Spinal cord (tissue), 9 donors: ENCODE measurements at regions not wholly inside any gene's neighbourhood (a gene's known extent, or its start where the extent isn't known, plus 50 kb on each side); places are given as distances from the start of the nearest gene placed in this dataset.
"Not testable (repeated sequence)": the region's sequence is repeated elsewhere in the genome, so short reads cannot be mapped to it uniquely, and the experiment has no call there.

Source experiments
- DNase-seq, 6 donors: peaks; one replicate each; pipeline versions ENCODE4 v3.0.0 to v3.0.0-alpha.2; 2013 to 2015; ENCODE audit warnings: low spot score in 6 of 6, low read depth in 4 of 6
- H3K27ac ChIP-seq: one replicate; pipeline ENCODE4 v1.5.1; 2013; ENCODE audit warnings: low read depth, low read length, control low read depth
- H3K27me3 ChIP-seq: one replicate; pipeline ENCODE4 v1.6.1; 2013; ENCODE audit warnings: low read length; ENCODE audit not compliant: control insufficient read depth, insufficient read depth
- H3K36me3 ChIP-seq: one replicate; pipeline ENCODE4 v1.6.1; 2013; ENCODE audit warnings: low read length; ENCODE audit not compliant: control insufficient read depth, insufficient read depth
- H3K4me1 ChIP-seq: one replicate; pipeline ENCODE4 v1.6.1; 2013; ENCODE audit warnings: low read length; ENCODE audit not compliant: control insufficient read depth, insufficient read depth
- H3K4me3 ChIP-seq: one replicate; pipeline ENCODE4 v1.5.1; 2013; ENCODE audit warnings: low read depth, low read length, control low read depth
- H3K9me3 ChIP-seq: one replicate; pipeline ENCODE4 v1.6.1; 2013; ENCODE audit warnings: low read length; ENCODE audit not compliant: control insufficient read depth, insufficient read depth
- WGBS: methylation state at CpG from one replicate; pipeline ENCODE4 v1.1.5; 2013; ENCODE audit warnings: missing lambda C conversion rate; ENCODE audit not compliant: insufficient coverage; 5-methylcytosine and 5-hydroxymethylcytosine counted together
- donor health status: healthy.

- not testable (repeated sequence) for H3K27ac ChIP-seq, DNase-seq, H3K4me1 ChIP-seq, H3K27me3 ChIP-seq, H3K36me3 ChIP-seq, H3K4me3 ChIP-seq, H3K9me3 ChIP-seq
- 58% methylated on average over 2 of the region's 5 CpGs for WGBS
These were observed 535.6 kb downstream of the KCNJ18 start for GRCh38 chr17:22227699-22228553.

GRCh38 chr17:22229821-22230220, 537.5 kb downstream of the KCNJ18 start:
- H3K4me3 ChIP-seq, H3K36me3 ChIP-seq, H3K9me3 ChIP-seq, H3K27me3 ChIP-seq, DNase-seq, H3K4me1 ChIP-seq, H3K27ac ChIP-seq: not testable (repeated sequence)
- 60% methylated on average over 1 of the region's 5 CpGs for WGBS

- H3K27ac ChIP-seq, result no peak overlapping the region
- H3K4me3 ChIP-seq, result no peak overlapping the region
- DNase-seq, result no peak
- H3K36me3 ChIP-seq, result no peaks in the 10 kb centered on the region
- no peaks in the 10 kb centered on the region for H3K9me3 ChIP-seq
- H3K27me3 ChIP-seq, result no peaks in the 10 kb centered on the region
- WGBS, result no CpG with 5 or more reads among the region's 1 CpG
- no peaks in the 10 kb centered on the region for H3K4me1 ChIP-seq
These were observed 541.1 kb downstream of the KCNJ18 start for GRCh38 chr17:22233382-22233781.

- H3K27ac ChIP-seq, result no peak overlapping the region
- no peak for DNase-seq
- H3K27me3 ChIP-seq, result no peaks in the 10 kb centered on the region
- whole genome bisulfite sequencing, result no CpG with 5 or more reads among the region's 1 CpG
- no peak overlapping the region for H3K4me3 ChIP-seq
- no peaks in the 10 kb centered on the region for H3K4me1 ChIP-seq
- peaks cover 3% of the 10 kb centered on the region for H3K9me3 ChIP-seq
- H3K36me3 ChIP-seq, result no peaks in the 10 kb centered on the region
These were observed 550.1 kb downstream of the KCNJ18 start for GRCh38 chr17:22242472-22242871.

DNA sequence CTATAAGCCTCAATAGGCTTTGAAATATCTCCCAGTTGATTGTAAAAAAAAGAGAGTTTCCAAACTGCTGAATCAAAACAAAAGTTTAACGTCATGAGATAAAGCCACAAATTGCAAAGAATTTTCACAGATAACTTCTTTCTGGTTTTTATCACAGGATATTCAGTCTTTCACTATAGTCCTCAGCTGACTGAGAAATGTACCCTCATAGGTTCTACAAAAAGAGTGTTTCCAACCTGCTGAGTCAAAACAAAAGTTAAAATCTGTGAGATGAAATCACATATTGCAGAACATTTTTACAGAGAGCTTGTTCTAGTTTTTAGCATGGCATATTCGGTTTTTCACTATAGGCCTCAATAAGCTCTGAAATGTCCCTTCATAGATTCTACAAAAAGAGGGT, 559.2 kb downstream of the KCNJ18 start:
- no peaks in the 10 kb centered on the region for H3K27me3 ChIP-seq
- H3K36me3 ChIP-seq, result no peaks in the 10 kb centered on the region

GRCh38 chr17:22253007-22253406, 560.7 kb downstream of the KCNJ18 start:
- WGBS, result 29% methylated on average over 1 of the region's 1 CpG
- Histone ChIP-seq H3K9me3 (no peaks in the 10 kb centered on the region), H3K27ac (no peak overlapping the region), H3K27me3 (no peaks in the 10 kb centered on the region), H3K4me1 (no peaks in the 10 kb centered on the region), H3K36me3 (no peaks in the 10 kb centered on the region), H3K4me3 (no peak overlapping the region)
- DNase-seq, result no peak

More for the DNA sequence above, 559.2 kb downstream of the KCNJ18 start:
- H3K4me1 ChIP-seq, result no peaks in the 10 kb centered on the region
- H3K27ac ChIP-seq, result no peak overlapping the region
- no peak overlapping the region for H3K4me3 ChIP-seq
- peaks cover 2% of the 10 kb centered on the region for H3K9me3 ChIP-seq
- WGBS, result no CpG with 5 or more reads among the region's 2 CpGs
- DNase-seq, result no peak

DNA sequence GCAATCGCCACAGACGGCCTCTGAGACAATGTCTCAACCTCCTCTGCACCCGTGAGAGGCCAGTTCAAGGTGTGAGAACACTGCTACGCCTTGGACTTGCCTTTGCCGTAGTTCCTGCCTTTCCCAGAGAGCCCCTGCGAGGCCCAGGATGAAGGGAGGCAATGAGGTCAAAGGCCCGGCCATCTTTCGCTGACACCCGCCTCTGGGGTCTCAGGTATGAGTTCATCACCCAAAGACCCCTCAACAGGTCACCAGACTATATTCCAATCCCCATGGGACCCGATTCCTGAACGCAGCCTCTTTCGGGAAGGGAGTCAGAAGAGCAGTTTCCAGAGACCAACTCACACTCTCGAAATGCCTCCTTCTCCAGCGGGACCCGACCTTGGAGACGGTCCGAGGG, 573.5 kb downstream of the KCNJ18 start:
- WGBS, result 75% methylated on average over 17 of the region's 17 CpGs
- H3K9me3 ChIP-seq, result peaks cover 7% of the 10 kb centered on the region
- no peaks in the 10 kb centered on the region for H3K27me3 ChIP-seq
- no peak for DNase-seq
- no peaks in the 10 kb centered on the region for H3K36me3 ChIP-seq
- H3K27ac ChIP-seq, result no peak overlapping the region
- H3K4me3 ChIP-seq, result no peak overlapping the region
- no peaks in the 10 kb centered on the region for H3K4me1 ChIP-seq

GRCh38 chr17:22266231-22266630, 573.9 kb downstream of the KCNJ18 start:
- H3K9me3 ChIP-seq, result peaks cover 7% of the 10 kb centered on the region
- 67% methylated on average over 18 of the region's 18 CpGs for WGBS

GRCh38 chr17:22267019-22267418, 574.7 kb downstream of the KCNJ18 start:
- no peaks in the 10 kb centered on the region for H3K36me3 ChIP-seq
- H3K4me1 ChIP-seq, result no peaks in the 10 kb centered on the region
- WGBS, result 82% methylated on average over 8 of the region's 9 CpGs
- peaks cover 5% of the 10 kb centered on the region for H3K9me3 ChIP-seq
- DNase-seq, result no peak
- H3K4me3 ChIP-seq, result no peak overlapping the region
- no peaks in the 10 kb centered on the region for H3K27me3 ChIP-seq
- no peak overlapping the region for H3K27ac ChIP-seq

More at GRCh38 chr17:22266231-22266630, 573.9 kb downstream of the KCNJ18 start:
- no peak overlapping the region for H3K4me3 ChIP-seq
- DNase-seq, result no peak
- H3K27ac ChIP-seq, result no peak overlapping the region
- H3K27me3 ChIP-seq, result no peaks in the 10 kb centered on the region
- no peaks in the 10 kb centered on the region for H3K36me3 ChIP-seq
- H3K4me1 ChIP-seq, result no peaks in the 10 kb centered on the region

GRCh38 chr17:22268214-22268911, 576.0 kb downstream of the KCNJ18 start:
- H3K4me1 ChIP-seq, result no peaks in the 10 kb centered on the region
- H3K9me3 ChIP-seq, result peaks cover 5% of the 10 kb centered on the region
- H3K27me3 ChIP-seq, result no peaks in the 10 kb centered on the region
- DNase-seq, result no peak
- H3K36me3 ChIP-seq, result no peaks in the 10 kb centered on the region
- no peak overlapping the region for H3K27ac ChIP-seq
- 70% methylated on average over 23 of the region's 25 CpGs for WGBS
- H3K4me3 ChIP-seq, result no peak overlapping the region
